ENCODE measurements at regions not wholly inside any gene's neighbourhood (a gene's known extent, or its start where the extent isn't known, plus 50 kb on each side); places are given as distances from the start of the nearest gene placed in this dataset.

DNA sequence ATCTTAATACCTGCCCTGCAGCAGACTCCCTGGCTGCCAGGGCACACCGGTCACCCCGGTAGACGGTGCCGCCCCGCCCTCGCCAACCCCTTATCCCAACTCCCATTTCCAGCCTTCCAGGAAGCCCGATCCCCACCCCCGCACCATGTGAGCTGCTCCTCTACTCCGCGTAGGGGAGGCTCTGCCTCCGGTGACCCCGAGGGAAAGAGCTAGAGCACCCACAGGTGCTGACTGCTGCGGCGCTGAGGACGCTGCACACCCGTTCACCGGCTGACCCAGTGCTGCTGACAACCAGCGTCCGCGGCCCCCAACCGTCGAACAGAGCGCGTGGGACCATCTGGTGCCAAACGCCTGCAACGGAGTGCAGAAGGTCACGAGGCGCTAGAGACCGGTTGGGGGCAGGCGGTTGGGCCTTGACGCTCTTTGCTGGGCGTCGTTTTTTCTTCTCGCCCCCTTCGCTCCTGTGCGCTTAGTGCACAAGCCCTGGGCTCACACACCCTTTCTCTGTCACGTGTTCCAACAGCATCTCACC, 59.6 kb upstream of the ZNF599 start (continued):
- TF ChIP-seq, protein P1, sequence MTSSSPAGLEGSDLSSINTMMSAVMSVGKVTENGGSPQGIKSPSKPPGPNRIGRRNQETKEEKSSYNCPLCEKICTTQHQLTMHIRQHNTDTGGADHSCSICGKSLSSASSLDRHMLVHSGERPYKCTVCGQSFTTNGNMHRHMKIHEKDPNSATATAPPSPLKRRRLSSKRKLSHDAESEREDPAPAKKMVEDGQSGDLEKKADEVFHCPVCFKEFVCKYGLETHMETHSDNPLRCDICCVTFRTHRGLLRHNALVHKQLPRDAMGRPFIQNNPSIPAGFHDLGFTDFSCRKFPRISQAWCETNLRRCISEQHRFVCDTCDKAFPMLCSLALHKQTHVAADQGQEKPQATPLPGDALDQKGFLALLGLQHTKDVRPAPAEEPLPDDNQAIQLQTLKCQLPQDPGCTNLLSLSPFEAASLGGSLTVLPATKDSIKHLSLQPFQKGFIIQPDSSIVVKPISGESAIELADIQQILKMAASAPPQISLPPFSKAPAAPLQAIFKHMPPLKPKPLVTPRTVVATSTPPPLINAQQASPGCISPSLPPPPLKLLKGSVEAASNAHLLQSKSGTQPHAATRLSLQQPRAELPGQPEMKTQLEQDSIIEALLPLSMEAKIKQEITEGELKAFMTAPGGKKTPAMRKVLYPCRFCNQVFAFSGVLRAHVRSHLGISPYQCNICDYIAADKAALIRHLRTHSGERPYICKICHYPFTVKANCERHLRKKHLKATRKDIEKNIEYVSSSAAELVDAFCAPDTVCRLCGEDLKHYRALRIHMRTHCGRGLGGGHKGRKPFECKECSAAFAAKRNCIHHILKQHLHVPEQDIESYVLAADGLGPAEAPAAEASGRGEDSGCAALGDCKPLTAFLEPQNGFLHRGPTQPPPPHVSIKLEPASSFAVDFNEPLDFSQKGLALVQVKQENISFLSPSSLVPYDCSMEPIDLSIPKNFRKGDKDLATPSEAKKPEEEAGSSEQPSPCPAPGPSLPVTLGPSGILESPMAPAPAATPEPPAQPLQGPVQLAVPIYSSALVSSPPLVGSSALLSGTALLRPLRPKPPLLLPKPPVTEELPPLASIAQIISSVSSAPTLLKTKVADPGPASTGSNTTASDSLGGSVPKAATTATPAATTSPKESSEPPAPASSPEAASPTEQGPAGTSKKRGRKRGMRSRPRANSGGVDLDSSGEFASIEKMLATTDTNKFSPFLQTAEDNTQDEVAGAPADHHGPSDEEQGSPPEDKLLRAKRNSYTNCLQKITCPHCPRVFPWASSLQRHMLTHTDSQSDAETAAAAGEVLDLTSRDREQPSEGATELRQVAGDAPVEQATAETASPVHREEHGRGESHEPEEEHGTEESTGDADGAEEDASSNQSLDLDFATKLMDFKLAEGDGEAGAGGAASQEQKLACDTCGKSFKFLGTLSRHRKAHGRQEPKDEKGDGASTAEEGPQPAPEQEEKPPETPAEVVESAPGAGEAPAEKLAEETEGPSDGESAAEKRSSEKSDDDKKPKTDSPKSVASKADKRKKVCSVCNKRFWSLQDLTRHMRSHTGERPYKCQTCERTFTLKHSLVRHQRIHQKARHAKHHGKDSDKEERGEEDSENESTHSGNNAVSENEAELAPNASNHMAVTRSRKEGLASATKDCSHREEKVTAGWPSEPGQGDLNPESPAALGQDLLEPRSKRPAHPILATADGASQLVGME (CRISPR knock-in tag; IDR thresholded peaks at IDR 0.05) = no peak
- TF ChIP-seq RUNX1 (IDR thresholded peaks at IDR 0.05; ENCODE audit: low read depth) (no peak), PHF21A (IDR thresholded peaks at IDR 0.05; ENCODE audit: borderline replicate concordance, low read depth) (no peak), ZNF3 (CRISPR knock-in tag; IDR thresholded peaks at IDR 0.05) (no peak), ETV1 (tag; conservative IDR thresholded peaks at IDR 0.05; ENCODE audit: low read depth) (no peak), ERF (CRISPR knock-in tag; IDR thresholded peaks at IDR 0.05) (no peak), FOXO4 (CRISPR knock-in tag; IDR thresholded peaks at IDR 0.05) (no peak), ZNF197 (CRISPR knock-in tag; IDR thresholded peaks at IDR 0.05; ENCODE audit: low read depth) (no peak), ATF3 (IDR thresholded peaks at IDR 0.05) (no peak), ATF3 (CRISPR knock-in tag; conservative IDR thresholded peaks at IDR 0.05) (no peak)
- TF ChIP-seq, protein P2, sequence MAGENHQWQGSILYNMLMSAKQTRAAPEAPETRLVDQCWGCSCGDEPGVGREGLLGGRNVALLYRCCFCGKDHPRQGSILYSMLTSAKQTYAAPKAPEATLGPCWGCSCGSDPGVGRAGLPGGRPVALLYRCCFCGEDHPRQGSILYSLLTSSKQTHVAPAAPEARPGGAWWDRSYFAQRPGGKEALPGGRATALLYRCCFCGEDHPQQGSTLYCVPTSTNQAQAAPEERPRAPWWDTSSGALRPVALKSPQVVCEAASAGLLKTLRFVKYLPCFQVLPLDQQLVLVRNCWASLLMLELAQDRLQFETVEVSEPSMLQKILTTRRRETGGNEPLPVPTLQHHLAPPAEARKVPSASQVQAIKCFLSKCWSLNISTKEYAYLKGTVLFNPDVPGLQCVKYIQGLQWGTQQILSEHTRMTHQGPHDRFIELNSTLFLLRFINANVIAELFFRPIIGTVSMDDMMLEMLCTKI (IDR thresholded peaks at IDR 0.05; ENCODE audit: partially characterized antibody) = no peak
- TF ChIP-seq, protein P3, sequence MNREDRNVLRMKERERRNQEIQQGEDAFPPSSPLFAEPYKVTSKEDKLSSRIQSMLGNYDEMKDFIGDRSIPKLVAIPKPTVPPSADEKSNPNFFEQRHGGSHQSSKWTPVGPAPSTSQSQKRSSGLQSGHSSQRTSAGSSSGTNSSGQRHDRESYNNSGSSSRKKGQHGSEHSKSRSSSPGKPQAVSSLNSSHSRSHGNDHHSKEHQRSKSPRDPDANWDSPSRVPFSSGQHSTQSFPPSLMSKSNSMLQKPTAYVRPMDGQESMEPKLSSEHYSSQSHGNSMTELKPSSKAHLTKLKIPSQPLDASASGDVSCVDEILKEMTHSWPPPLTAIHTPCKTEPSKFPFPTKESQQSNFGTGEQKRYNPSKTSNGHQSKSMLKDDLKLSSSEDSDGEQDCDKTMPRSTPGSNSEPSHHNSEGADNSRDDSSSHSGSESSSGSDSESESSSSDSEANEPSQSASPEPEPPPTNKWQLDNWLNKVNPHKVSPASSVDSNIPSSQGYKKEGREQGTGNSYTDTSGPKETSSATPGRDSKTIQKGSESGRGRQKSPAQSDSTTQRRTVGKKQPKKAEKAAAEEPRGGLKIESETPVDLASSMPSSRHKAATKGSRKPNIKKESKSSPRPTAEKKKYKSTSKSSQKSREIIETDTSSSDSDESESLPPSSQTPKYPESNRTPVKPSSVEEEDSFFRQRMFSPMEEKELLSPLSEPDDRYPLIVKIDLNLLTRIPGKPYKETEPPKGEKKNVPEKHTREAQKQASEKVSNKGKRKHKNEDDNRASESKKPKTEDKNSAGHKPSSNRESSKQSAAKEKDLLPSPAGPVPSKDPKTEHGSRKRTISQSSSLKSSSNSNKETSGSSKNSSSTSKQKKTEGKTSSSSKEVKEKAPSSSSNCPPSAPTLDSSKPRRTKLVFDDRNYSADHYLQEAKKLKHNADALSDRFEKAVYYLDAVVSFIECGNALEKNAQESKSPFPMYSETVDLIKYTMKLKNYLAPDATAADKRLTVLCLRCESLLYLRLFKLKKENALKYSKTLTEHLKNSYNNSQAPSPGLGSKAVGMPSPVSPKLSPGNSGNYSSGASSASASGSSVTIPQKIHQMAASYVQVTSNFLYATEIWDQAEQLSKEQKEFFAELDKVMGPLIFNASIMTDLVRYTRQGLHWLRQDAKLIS (CRISPR knock-in tag; IDR thresholded peaks at IDR 0.05) = no peak
